ENCODE measurements at regions not wholly inside any gene's neighbourhood (a gene's known extent, or its start where the extent isn't known, plus 50 kb on each side); places are given as distances from the start of the nearest gene placed in this dataset.

- TF ChIP-seq CTCF (IDR thresholded peaks at IDR 0.05; ENCODE audit: unreplicated experiment): no peak
- Mint-ChIP-seq H3K4me1 (ENCODE audit: unreplicated experiment) (no peaks in the 10 kb centered on the region), H3K9me3 (ENCODE audit: unreplicated experiment) (no peaks in the 10 kb centered on the region), H3K27me3 (ENCODE audit: unreplicated experiment) (no peaks in the 10 kb centered on the region), H3K36me3 (ENCODE audit: low read depth, unreplicated experiment) (no peaks in the 10 kb centered on the region), H3K27ac (ENCODE audit: unreplicated experiment) (no peak overlapping the region), H3K4me3 (ENCODE audit: unreplicated experiment) (no peak overlapping the region)
- no peak for DNase-seq (ENCODE audit: low spot score)
Observed at GRCh38 chr4:75229806-75230570, 284.2 kb downstream of the RCHY1 start.

- Mint-ChIP-seq H3K9me3 (ENCODE audit: unreplicated experiment) (no peaks in the 10 kb centered on the region), H3K4me3 (ENCODE audit: unreplicated experiment) (no peak overlapping the region), H3K27me3 (ENCODE audit: unreplicated experiment) (no peaks in the 10 kb centered on the region), H3K36me3 (ENCODE audit: low read depth, unreplicated experiment) (no peaks in the 10 kb centered on the region), H3K27ac (ENCODE audit: unreplicated experiment) (no peak overlapping the region), H3K4me1 (ENCODE audit: unreplicated experiment) (no peaks in the 10 kb centered on the region)
- DNase-seq (ENCODE audit: low spot score): no peak
- TF ChIP-seq CTCF (IDR thresholded peaks at IDR 0.05; ENCODE audit: unreplicated experiment): no peak
Observed at GRCh38 chr4:75213480-75213879, 280.6 kb downstream of the PARM1 start.

- no peak for DNase-seq (ENCODE audit: low spot score)
- no peak overlapping the region for H3K4me3 Mint-ChIP-seq (ENCODE audit: unreplicated experiment)
- H3K27me3 Mint-ChIP-seq (ENCODE audit: unreplicated experiment): no peaks in the 10 kb centered on the region
- H3K27ac Mint-ChIP-seq (ENCODE audit: unreplicated experiment): no peak overlapping the region
- H3K4me1 Mint-ChIP-seq (ENCODE audit: unreplicated experiment): no peaks in the 10 kb centered on the region
- no peak for TF ChIP-seq CTCF (IDR thresholded peaks at IDR 0.05; ENCODE audit: unreplicated experiment)
- H3K36me3 Mint-ChIP-seq (ENCODE audit: low read depth, unreplicated experiment): no peaks in the 10 kb centered on the region
- no peaks in the 10 kb centered on the region for H3K9me3 Mint-ChIP-seq (ENCODE audit: unreplicated experiment)
Observed at GRCh38 chr4:75211422-75211821, 278.5 kb downstream of the PARM1 start.

- Mint-ChIP-seq H3K4me3 (ENCODE audit: unreplicated experiment) (no peak overlapping the region), H3K27ac (ENCODE audit: unreplicated experiment) (no peak overlapping the region), H3K4me1 (ENCODE audit: unreplicated experiment) (no peaks in the 10 kb centered on the region), H3K36me3 (ENCODE audit: low read depth, unreplicated experiment) (no peaks in the 10 kb centered on the region), H3K9me3 (ENCODE audit: unreplicated experiment) (no peaks in the 10 kb centered on the region), H3K27me3 (ENCODE audit: unreplicated experiment) (no peaks in the 10 kb centered on the region)
- no peak for TF ChIP-seq CTCF (IDR thresholded peaks at IDR 0.05; ENCODE audit: unreplicated experiment)
- no peak for DNase-seq (ENCODE audit: low spot score)
Observed at GRCh38 chr4:75207902-75208301, 275.0 kb downstream of the PARM1 start.

GRCh38 chr4:75195111-75195510 is 262.2 kb downstream of the PARM1 start:
- Mint-ChIP-seq H3K36me3 (ENCODE audit: low read depth, unreplicated experiment) (no peaks in the 10 kb centered on the region), H3K27me3 (ENCODE audit: unreplicated experiment) (peaks cover 2% of the 10 kb centered on the region), H3K9me3 (ENCODE audit: unreplicated experiment) (no peaks in the 10 kb centered on the region), H3K4me1 (ENCODE audit: unreplicated experiment) (no peaks in the 10 kb centered on the region), H3K27ac (ENCODE audit: unreplicated experiment) (no peak overlapping the region), H3K4me3 (ENCODE audit: unreplicated experiment) (no peak overlapping the region)
- DNase-seq (ENCODE audit: low spot score): no peak
- TF ChIP-seq CTCF (IDR thresholded peaks at IDR 0.05; ENCODE audit: unreplicated experiment): no peak
